Smooth muscle cell (in vitro differentiated cells): ENCODE measurements at regions not wholly inside any gene's neighbourhood (a gene's known extent, or its start where the extent isn't known, plus 50 kb on each side); places are given as distances from the start of the nearest gene placed in this dataset.
"Not testable (repeated sequence)": the region's sequence is repeated elsewhere in the genome, so short reads cannot be mapped to it uniquely, and the experiment has no call there.

ENCODE experiments used
- DNase-seq: peaks from one replicate; lab custom pipeline; 2025; ENCODE audit not compliant: unreplicated experiment; lab: John Stamatoyannopoulos, UW
- H2AFZ ChIP-seq: fragments of 200-600 bp; sonication (generic); 2 replicates; pipeline ENCODE4 v1.6.0; 2016; ENCODE audit warnings: antibody characterized with exemption, low read depth, mild to moderate bottlenecking
- H3F3A ChIP-seq: fragments of 200-600 bp; sonication (generic); 2 replicates; pipeline ENCODE4 v1.6.0; 2017; ENCODE audit warnings: antibody characterized with exemption, low read depth
- H3K27ac ChIP-seq: fragments of 200-600 bp; sonication (generic); 2 replicates; pipeline ENCODE4 v1.5.1; 2016; ENCODE audit warnings: low read depth, mild to moderate bottlenecking
- H3K27me3 ChIP-seq: fragments of 200-600 bp; sonication (generic); 2 replicates; pipeline ENCODE4 v1.6.1; 2016; ENCODE audit warnings: low read depth, mild to moderate bottlenecking
- H3K36me3 ChIP-seq: fragments of 200-600 bp; sonication (generic); 2 replicates; pipeline ENCODE4 v1.5.1; 2016; ENCODE audit warnings: low read depth
- H3K4me1 ChIP-seq: fragments of 200-600 bp; sonication (generic); 2 replicates; pipeline ENCODE4 v1.5.1; 2016; ENCODE audit warnings: low read depth
- H3K4me2 ChIP-seq: fragments of 200-600 bp; sonication (generic); 2 replicates; pipeline ENCODE4 v1.6.0; 2016; ENCODE audit warnings: mild to moderate bottlenecking
- H3K4me3 ChIP-seq: fragments of 200-600 bp; sonication (generic); 2 replicates; pipeline ENCODE4 v1.5.1; 2016; ENCODE audit warnings: mild to moderate bottlenecking
- H3K79me2 ChIP-seq: fragments of 200-600 bp; sonication (generic); 2 replicates; pipeline ENCODE4 v1.6.0; 2016; ENCODE audit warnings: low read depth, mild to moderate bottlenecking
- H3K9ac ChIP-seq: fragments of 200-600 bp; sonication (generic); 2 replicates; pipeline ENCODE4 v1.6.0; 2016; ENCODE audit warnings: low read depth
- H3K9me3 ChIP-seq: fragments of 200-600 bp; sonication (generic); replicated peaks from 2 replicates; pipeline ENCODE4 v1.5.1; 2016; ENCODE audit warnings: low read depth
- H4K20me1 ChIP-seq: fragments of 200-600 bp; sonication (generic); 2 replicates; pipeline ENCODE4 v1.6.0; 2016; ENCODE audit warnings: low read depth
- CTCF ChIP-seq: fragments of 200-600 bp; sonication (generic); IDR thresholded peaks from 2 replicates; pipeline ENCODE4 v1.5.1; 2017; ENCODE audit warnings: borderline replicate concordance, mild to moderate bottlenecking, antibody characterized with exemption; ENCODE audit not compliant: insufficient read depth, poor library complexity, severe bottlenecking
- WGBS: methylation state at CpG from one replicate; pipeline ENCODE4 v1.1.7; 2016; ENCODE audit warnings: low lambda C conversion rate; 5-methylcytosine and 5-hydroxymethylcytosine counted together

DNA sequence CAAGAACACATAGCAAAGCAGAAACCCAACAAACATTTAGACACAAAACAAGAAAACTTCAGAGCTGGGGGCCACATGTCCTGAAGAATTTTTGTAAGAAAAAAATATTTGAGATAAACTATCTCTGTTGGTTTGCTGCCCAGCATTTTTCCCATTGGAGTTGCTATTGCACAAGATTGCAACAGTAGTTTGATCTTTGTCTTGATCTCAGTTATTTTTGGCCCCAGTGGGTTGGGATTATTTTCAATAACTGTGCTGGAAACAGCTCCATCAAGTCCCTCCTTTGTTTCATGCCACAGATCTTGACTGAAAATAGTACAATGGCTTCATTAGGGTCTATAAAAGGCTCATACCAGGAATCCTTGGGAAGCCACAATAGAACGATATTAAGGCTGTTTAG, 103.8 kb upstream of the RAI2 start:
- no peak for DNase-seq
- Histone ChIP-seq H3K27me3 (no peaks in the 10 kb centered on the region), H3K27ac (no peak overlapping the region), H3F3A (no peaks in the 10 kb centered on the region), H4K20me1 (no peaks in the 10 kb centered on the region), H2AFZ (no peak overlapping the region), H3K36me3 (no peaks in the 10 kb centered on the region), H3K79me2 (no peaks in the 10 kb centered on the region), H3K4me2 (no peak overlapping the region), H3K9ac (no peak overlapping the region), H3K4me1 (no peaks in the 10 kb centered on the region), H3K9me3 (no peaks in the 10 kb centered on the region), H3K4me3 (no peak overlapping the region)
- 72% methylated on average over 1 of the region's 1 CpG for WGBS
- no peak for TF ChIP-seq CTCF

- Histone ChIP-seq H3K4me1 (no peaks in the 10 kb centered on the region), H3F3A (no peaks in the 10 kb centered on the region), H3K36me3 (no peaks in the 10 kb centered on the region), H3K4me3 (no peak overlapping the region), H3K9me3 (no peaks in the 10 kb centered on the region), H3K27me3 (no peaks in the 10 kb centered on the region), H2AFZ (no peak overlapping the region), H3K9ac (no peak overlapping the region), H3K4me2 (no peak overlapping the region), H3K79me2 (no peaks in the 10 kb centered on the region), H3K27ac (no peak overlapping the region), H4K20me1 (no peaks in the 10 kb centered on the region)
- DNase-seq: no peak
- TF ChIP-seq CTCF: no peak
- 84% methylated on average over 3 of the region's 3 CpGs for WGBS
Measured at GRCh38 chrX:17960891-17961290, 99.8 kb upstream of the RAI2 start.

- Histone ChIP-seq H2AFZ (no peak overlapping the region), H3K79me2 (no peaks in the 10 kb centered on the region), H3K4me2 (no peak overlapping the region), H3K4me3 (no peak overlapping the region), H3K9ac (no peak overlapping the region), H3K27ac (no peak overlapping the region), H3K27me3 (no peaks in the 10 kb centered on the region), H3K36me3 (no peaks in the 10 kb centered on the region), H3F3A (no peaks in the 10 kb centered on the region), H3K4me1 (no peaks in the 10 kb centered on the region), H3K9me3 (no peaks in the 10 kb centered on the region), H4K20me1 (no peaks in the 10 kb centered on the region)
- 58% methylated on average over 10 of the region's 10 CpGs for WGBS
- TF ChIP-seq CTCF: peak; percentile 51
- DNase-seq: no peak
Measured at GRCh38 chrX:17944833-17945497, 83.9 kb upstream of the RAI2 start.

DNA sequence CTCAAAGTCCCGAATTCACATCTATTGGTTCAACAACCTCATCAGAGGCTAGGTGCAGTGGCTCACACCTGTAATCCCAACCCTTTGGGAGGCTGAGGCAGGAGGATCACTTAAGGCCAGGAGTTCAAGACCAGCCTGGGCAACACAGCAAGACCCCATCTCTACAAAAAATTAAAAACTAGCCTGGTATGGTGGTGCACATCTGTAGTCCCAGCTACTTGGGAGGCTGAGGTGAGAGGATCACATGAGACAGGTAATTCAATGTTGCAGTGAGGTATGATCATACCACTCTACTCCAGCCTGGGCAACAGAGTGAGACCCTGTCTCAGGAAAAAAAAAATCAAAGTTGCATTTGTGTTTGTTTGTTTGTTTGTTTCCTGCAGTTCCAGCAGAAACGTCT, 80.1 kb upstream of the RAI2 start:
- not testable (repeated sequence) for H4K20me1 ChIP-seq, H3F3A ChIP-seq, H3K4me2 ChIP-seq, H3K9ac ChIP-seq, H3K79me2 ChIP-seq, H3K36me3 ChIP-seq, H3K4me3 ChIP-seq, H3K27ac ChIP-seq, H3K4me1 ChIP-seq, H3K27me3 ChIP-seq, DNase-seq, H2AFZ ChIP-seq, H3K9me3 ChIP-seq
- whole genome bisulfite sequencing: 76% methylated on average over 2 of the region's 2 CpGs
